Activated naive CD4-positive, alpha-beta T cell treated with anti-CD3 and anti-CD28 coated beads, Interleukin-2, amount 50 U/mL, for 72 hours (primary cell): ENCODE measurements at regions not wholly inside any gene's neighbourhood (a gene's known extent, or its start where the extent isn't known, plus 50 kb on each side); places are given as distances from the start of the nearest gene placed in this dataset.

Experiments used
- ATAC-seq, 2 donors: fragments of 150-1000 bp; cut with Tn5 transposase; 2 replicates each; pipeline ENCODE4 v1.10.0; 2021; ENCODE audit warnings: mild to moderate bottlenecking in 2 of 2, moderate library complexity in 2 of 2
- DNase-seq, 2 donors: peaks; one replicate each; pipeline ENCODE4 v3.0.0; 2021 to 2022; ENCODE audit warnings: low spot score in 2 of 2
- H3K27ac Mint-ChIP-seq, 2 donors: one replicate each; pipeline ENCODE4 v1.8.0; 2022; ENCODE audit warnings: mild to moderate bottlenecking in 2 of 2, mixed read lengths in 2 of 2
- H3K36me3 Mint-ChIP-seq, 2 donors: one replicate each; pipeline ENCODE4 v1.8.0; 2022; ENCODE audit warnings: mixed read lengths in 2 of 2
- H3K9me3 Mint-ChIP-seq, 2 donors: one replicate each; pipeline ENCODE4 v1.8.0; 2022; ENCODE audit warnings: mixed read lengths in 2 of 2

DNA sequence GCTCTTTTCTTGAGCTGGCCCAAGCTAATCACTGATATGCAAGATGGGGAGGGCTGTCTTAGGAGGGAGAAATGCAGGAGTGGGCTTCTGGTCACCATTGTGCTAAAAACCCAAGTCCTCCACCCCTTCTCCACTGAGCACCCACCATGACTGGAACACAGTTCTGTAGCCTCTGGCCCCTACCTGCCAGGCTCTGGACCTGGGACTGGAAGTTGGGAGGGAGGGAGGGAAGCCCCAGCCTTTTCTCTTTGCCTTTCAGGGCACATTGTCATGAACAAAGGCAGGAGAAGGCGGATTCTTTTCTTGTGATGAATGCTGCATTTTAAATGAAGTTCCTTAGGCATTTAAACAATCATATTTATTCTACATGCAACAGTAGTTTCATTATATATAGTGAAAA, 559.1 kb upstream of the TRPC7 start:
- H3K36me3 Mint-ChIP-seq: no peaks in the 10 kb centered on the region
- no peak for ATAC-seq

DNA sequence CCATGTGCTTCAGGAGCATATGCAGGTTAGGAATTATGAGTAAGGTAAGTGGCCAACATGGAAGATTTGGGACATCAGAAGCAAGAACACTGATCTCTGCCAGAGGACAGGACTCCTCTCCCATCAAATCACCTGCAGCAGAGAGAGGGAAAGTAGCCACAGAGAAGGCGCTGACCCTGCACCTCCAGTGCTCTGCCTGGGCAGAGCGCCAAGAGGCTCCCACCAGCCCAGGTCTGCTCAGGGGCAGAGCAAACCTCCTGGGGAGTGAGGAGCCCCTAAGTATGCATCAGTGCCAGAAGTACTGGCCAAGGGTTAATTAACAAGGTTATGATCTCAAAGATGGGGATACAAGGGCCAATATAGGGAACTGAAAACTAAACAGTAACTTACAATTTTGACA, 545.3 kb upstream of the TRPC7 start:
- H3K9me3 Mint-ChIP-seq: peaks cover 6 to 8% of the 10 kb centered on the region in 2 donors
- DNase-seq: no peak
- no peak overlapping the region for H3K27ac Mint-ChIP-seq
- no peak for ATAC-seq
- no peaks in the 10 kb centered on the region for H3K36me3 Mint-ChIP-seq

More for the DNA sequence above, 559.1 kb upstream of the TRPC7 start:
- Mint-ChIP-seq H3K9me3 (peaks cover 28 to 31% of the 10 kb centered on the region in 2 donors), H3K27ac (no peak overlapping the region)
- no peak for DNase-seq

DNA sequence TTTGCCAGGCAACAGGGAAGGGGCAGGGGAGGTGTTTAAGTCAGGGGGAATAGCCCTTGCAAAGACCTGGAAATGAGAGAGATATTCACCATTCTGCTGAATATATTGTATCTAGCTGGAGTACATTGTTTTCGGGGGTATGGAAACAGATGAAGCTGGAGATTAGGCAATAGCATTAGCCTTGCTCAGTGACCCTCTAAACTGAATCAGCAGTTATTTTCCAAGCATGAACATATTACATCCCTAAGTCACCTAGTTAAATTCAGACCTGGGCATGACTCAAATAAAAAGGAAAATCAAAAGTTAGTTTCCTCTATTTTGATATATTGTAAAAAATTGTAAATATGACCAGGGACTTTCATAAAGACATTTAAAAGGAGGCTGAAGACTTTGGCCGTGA, 544.6 kb upstream of the TRPC7 start:
- H3K27ac Mint-ChIP-seq: no peak overlapping the region
- ATAC-seq (no peak), DNase-seq (no peak)
- no peaks in the 10 kb centered on the region for H3K36me3 Mint-ChIP-seq
- H3K9me3 Mint-ChIP-seq: peaks cover 10 to 13% of the 10 kb centered on the region in 2 donors

DNA sequence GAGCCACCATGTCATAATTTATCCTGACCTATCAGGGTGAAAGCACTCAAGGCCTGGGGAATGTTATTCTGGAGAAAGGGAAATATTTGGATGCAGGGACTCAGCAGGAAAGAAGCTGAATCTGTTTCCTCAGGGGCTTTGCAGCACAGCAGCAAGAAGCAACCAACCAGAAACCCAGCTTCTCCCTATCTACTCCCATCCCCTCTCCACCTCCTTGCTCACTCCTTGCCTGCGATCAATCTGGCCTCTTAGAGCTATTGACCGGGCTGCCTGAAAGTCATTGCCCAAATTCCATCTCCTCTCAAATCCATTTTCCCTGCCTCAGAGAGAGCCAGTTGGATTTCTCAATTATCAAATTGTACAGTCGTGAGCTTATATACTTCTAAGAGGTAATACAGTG, 542.0 kb upstream of the TRPC7 start:
- Mint-ChIP-seq H3K9me3 (peaks cover 11 to 14% of the 10 kb centered on the region in 2 donors), H3K27ac (no peak overlapping the region), H3K36me3 (no peaks in the 10 kb centered on the region)
- DNase-seq (no peak), ATAC-seq (no peak)

DNA sequence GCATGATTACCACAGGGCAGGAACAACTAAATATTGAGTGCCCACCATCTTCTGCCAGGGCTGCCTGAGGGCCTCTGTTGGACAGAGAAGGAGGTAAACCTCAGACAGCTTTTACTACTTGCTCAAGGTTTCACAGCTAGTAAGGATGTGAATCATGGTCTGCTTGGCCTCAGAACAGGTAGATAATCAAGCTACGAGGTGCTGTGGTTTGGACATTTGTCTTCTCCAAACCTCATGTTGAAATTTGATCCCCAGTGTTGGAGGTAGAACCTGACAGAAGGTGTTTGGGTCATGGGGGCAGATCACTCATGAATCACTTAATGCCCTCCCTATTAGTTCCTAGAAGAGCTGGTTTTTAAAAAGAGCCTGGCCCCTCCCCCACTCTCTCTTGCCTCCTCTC, 541.2 kb upstream of the TRPC7 start:
- Mint-ChIP-seq H3K27ac (no peak overlapping the region), H3K36me3 (no peaks in the 10 kb centered on the region), H3K9me3 (peaks cover 14 to 17% of the 10 kb centered on the region in 2 donors)
- DNase-seq (no peak), ATAC-seq (no peak)

DNA sequence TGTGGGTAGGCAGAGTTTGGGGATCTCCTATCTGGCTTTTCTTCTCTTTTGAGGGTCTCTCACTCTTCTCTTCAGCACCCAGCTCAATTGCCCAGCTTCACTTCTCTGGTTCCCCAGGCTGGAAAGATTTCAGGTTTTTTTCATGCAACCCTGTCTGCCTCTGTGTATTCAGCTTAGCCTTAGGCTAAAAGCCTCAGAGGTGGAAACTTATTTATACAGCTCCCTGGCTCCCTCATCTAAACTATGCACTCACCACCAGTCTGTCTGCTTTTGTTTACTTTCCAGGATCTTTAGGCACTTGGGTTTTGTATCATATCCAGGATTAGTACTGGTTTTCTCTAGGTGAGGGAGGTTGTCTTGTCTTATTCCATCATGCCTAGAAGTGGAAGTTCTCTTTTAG, 540.2 kb upstream of the TRPC7 start:
- ATAC-seq (no peak), DNase-seq (no peak)
- Mint-ChIP-seq H3K36me3 (peaks cover 0 to 4% of the 10 kb centered on the region in 2 donors), H3K9me3 (peaks cover 18 to 23% of the 10 kb centered on the region in 2 donors), H3K27ac (no peak overlapping the region)

DNA sequence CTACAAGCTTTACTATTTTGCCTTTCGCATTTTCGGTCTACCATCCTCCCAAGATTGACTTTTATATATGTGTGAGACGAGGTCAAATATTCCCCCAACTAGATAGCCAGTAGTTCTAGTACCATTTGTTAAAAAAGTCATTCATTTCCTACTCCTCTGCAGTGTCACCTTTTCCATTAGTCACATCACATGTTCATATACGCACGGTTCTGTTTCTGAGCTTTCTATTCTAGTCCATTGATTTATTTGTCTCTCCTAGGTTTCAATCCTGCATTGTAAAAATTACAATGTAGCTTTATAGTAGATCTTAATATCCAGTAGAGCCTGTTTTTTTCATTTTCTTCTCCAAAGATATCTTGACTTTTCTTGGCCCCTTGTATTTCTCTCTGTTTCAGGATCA, 528.7 kb upstream of the TRPC7 start:
- Mint-ChIP-seq H3K9me3 (peaks cover 4 to 14% of the 10 kb centered on the region in 2 donors), H3K36me3 (no peaks in the 10 kb centered on the region), H3K27ac (no peak overlapping the region)
- ATAC-seq (no peak), DNase-seq (no peak)

DNA sequence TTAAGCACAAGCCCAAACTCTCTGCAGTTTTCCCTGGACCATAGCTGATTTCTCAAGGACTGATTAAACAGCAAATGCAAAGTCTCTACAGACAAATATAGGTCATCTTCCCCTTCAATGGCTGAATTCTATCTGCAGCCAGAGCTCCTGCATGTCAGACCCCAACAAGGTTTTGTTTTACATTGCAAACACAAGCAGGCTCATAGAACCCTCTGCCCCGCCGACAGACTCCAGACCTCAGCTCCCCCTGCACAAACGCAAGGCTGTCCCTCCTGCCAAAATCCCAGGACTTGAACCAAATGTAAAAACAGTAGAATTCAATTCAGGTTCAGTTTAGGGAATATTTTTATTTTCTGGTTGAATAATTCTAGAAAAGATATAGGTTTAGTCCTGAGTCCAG, 526.7 kb upstream of the TRPC7 start:
- DNase-seq (no peak), ATAC-seq (no peak)
- Mint-ChIP-seq H3K9me3 (peaks cover 0 to 14% of the 10 kb centered on the region in 2 donors), H3K36me3 (no peaks in the 10 kb centered on the region), H3K27ac (no peak overlapping the region)

DNA sequence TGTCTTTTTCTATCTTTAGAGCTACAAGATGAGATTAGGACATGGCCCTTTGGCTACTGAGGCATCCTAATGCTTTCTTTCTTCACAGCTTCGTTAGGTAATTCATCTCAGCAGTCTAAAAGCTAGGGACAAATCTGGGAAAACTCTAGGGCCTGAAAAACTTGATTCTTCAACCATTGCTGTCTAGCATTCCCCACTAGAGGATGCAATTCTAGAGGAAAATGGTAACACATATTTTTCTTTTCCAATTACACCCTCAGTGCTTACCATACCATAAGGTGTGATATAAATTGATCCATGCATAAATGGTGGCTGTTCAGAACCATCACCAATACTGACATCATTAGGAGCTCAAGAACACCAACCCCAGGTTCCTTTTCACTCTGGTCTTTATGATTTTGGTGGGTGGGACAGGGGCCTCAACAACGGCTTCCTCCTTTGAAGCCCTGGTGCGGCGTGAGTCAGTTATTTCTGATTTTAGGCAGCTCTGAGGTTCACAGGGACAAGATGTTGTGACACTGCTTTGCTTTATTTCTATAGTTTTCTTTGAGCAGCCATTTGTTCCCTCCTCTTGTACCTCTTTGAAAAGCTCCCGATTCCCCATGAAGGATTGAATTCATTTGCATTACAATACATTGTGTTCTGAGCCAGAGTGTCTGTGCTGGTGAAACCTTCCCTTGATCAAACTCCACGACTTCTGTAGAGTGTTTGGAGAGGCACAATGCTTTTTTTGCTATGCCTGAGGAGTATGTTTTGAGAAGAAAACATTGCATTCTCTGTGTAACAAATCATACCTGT, 526.0 kb upstream of the TRPC7 start:
- H3K36me3 Mint-ChIP-seq: no peaks in the 10 kb centered on the region
- H3K27ac Mint-ChIP-seq: no peak overlapping the region
- H3K9me3 Mint-ChIP-seq: peaks cover 0 to 14% of the 10 kb centered on the region in 2 donors
- DNase-seq: no peak
- no peak for ATAC-seq

DNA sequence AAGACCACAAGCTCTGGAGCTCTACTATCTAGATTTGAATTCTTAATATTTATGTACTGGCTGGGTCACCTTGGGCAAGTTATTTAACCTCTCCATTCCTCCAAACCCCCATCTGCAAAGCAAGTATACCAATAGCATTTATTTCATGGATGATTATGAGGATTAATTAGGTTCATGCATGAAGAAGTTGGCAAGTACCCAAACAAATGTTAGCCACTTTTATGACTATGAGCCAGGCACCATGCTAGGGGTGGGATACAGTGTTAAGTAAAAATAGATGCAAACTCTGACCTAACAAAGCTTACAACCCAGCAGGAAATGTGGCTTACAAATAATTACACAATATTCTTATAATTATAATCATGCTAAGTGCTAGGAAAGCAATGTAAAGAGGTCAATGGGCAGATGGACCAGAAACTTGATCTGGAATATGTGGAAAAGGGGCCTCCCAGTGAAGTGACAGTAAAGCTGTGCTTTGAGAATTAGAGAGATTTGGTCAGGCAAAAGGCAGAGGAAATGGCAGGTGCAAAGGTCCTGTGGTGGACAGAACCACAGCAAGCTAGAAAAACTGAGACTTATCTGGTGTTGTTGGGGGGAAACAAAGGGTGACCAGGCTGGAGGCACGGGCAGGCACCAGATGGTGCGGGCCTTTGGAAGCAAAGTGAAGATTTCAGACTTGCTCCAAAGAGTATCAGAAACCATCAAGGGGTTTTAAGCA, 525.2 kb upstream of the TRPC7 start:
- no peak for DNase-seq
- Mint-ChIP-seq H3K36me3 (no peaks in the 10 kb centered on the region), H3K9me3 (peaks cover 2 to 16% of the 10 kb centered on the region in 2 donors), H3K27ac (no peak overlapping the region)
- no peak for ATAC-seq

DNA sequence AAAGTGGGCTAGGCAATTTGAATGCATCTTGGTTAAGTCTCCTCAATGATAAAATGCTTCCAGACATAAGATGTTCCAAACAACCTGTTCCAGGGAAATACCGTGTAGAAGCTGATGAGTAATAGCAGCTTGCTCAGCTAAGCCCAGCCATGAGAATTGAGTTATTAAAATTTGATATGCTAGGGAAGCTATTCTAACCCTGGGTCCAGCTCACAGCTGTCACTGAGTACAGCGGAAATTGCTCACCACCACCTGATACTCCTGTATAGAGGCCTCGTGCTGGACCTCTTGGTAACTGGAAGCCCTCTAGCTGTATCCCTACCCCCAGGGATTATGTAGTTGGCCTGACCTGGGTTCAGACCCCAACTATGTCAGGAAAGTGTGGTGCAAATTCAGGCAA, 521.3 kb upstream of the TRPC7 start:
- no peaks in the 10 kb centered on the region for H3K36me3 Mint-ChIP-seq
- H3K9me3 Mint-ChIP-seq: peaks cover 20 to 30% of the 10 kb centered on the region in 2 donors
- ATAC-seq (no peak), DNase-seq (no peak)
- no peak overlapping the region for H3K27ac Mint-ChIP-seq

DNA sequence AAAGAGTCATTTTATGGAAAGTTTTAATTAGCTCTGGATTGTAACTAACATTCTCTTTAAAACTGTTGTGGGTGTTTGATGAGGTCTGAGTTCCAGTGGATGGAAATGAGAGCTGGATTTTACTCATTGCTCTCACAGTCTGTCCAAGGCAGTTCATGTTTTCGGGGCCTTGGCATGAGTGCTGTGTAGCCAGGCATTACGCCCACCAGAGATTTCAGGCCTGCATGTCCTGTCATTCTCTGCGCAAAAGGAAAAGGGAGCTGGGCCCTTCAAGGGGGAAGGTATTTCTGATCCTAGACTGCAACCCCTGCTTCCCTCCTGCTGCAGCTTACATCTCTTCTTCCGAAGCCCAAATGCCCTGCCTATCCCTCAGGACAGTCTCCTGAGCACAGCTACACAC, 499.6 kb upstream of the TRPC7 start:
- ATAC-seq: no peak
- Mint-ChIP-seq H3K9me3 (peaks cover 14% of the 10 kb centered on the region in 2 donors), H3K36me3 (no peaks in the 10 kb centered on the region), H3K27ac (no peak overlapping the region)
- DNase-seq: no peak

DNA sequence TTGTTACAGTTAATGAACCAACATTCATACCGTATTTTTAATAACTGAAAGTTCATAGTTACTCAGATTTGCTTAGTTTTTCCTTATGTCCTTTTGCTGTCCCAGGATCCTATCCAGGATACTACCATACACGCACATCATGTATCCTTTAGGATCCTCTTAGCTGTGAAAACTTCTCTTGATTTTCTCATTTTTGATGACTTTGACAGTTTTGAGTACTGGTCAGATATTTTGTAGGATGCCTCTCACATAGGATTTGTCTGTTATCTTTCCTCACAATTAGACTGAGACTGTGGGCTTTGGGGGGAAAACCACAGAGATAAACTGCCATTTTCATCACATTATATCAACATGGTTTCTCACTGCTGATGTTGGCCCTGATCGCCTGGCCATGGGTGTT, 491.3 kb upstream of the TRPC7 start:
- peaks cover 0 to 9% of the 10 kb centered on the region in 2 donors for H3K36me3 Mint-ChIP-seq
- ATAC-seq (no peak), DNase-seq (no peak)
- peaks cover 11 to 13% of the 10 kb centered on the region in 2 donors for H3K9me3 Mint-ChIP-seq
- no peak overlapping the region for H3K27ac Mint-ChIP-seq

DNA sequence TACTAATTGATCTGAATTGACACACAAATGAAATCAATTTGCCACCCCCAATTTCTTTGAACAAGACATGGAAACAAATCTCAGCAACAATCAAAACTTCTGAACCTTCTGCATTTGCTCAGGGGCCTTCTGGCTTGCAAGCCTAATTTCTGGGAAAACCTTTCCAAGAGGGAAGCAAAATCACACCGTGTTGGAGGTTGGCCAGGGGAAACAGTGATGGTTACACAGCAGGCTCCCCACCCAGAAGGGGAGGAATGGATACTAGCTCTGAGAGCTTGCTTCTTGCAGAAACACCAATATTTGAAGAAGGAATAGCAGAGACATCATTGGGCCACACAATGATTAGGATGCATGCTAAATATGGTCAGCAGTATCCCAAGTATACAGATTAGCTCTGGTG, 488.6 kb upstream of the TRPC7 start:
- no peak for DNase-seq
- ATAC-seq: no peak
- no peak overlapping the region for H3K27ac Mint-ChIP-seq
- peaks cover 17 to 27% of the 10 kb centered on the region in 2 donors for H3K9me3 Mint-ChIP-seq
- peaks cover 9 to 13% of the 10 kb centered on the region in 2 donors for H3K36me3 Mint-ChIP-seq

DNA sequence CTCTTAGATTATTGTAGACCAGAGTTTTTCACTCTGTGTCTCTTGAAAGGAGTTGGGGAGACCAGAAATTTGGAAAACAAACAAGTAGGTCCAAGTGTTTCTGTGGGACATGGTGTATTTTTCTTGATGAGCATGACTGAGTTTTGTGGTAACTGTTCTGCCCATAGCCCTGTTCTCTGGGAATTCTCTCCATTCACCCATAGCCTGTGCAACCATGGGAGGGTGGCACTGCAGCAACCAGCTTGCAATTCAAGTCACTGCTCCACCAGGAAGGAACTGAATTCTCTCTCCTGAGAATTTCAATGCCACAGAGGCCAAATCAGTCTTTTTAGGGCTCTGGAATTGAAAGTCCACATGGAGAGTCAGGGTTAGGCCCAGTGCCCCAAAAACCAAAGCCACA, 475.3 kb upstream of the TRPC7 start:
- Mint-ChIP-seq H3K27ac (no peak overlapping the region), H3K9me3 (peaks cover 7 to 11% of the 10 kb centered on the region in 2 donors), H3K36me3 (no peaks in the 10 kb centered on the region)
- ATAC-seq (no peak), DNase-seq (no peak)

DNA sequence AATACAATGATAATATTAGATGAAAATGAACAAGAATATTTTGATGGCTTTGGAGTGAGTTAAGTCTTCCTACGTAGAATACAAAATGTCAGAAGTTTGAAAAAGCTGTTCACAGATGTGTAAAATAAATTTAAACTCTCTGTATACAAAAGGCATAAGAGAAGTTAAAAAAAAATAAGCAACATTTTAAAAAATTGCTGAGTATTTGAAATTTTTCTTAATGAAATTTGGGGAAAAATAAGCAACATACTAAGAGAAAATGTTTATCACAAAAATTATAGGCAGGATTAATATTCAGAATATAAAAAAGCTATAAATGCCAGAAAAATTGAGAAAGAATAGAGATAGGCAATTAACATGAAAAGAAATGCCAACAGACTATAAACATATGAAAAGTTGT, 470.7 kb upstream of the TRPC7 start:
- H3K9me3 Mint-ChIP-seq: peaks cover 7 to 11% of the 10 kb centered on the region in 2 donors
- H3K36me3 Mint-ChIP-seq: no peaks in the 10 kb centered on the region
- no peak for DNase-seq
- H3K27ac Mint-ChIP-seq: no peak overlapping the region
- no peak for ATAC-seq

DNA sequence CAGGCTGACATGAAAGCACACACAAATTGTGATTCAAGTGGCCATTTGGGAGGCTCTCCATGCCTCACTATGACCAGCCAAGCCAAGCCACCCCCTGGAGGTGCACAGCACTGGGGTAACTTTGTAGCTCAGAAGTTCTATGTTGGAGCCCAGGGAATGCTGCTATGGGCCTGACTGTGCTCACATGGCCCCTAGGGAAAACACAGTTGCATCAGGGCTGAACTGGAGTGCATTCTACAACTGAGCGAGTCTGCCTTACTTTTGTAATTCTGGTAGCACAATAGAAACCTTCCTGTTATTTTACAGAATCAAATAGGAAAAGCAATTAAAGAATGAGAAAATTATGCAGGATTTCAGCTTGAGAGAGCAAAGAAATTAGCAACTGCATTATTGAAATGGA, 455.5 kb upstream of the TRPC7 start:
- Mint-ChIP-seq H3K36me3 (peaks cover 0 to 2% of the 10 kb centered on the region in 2 donors), H3K9me3 (peaks cover 1 to 5% of the 10 kb centered on the region in 2 donors), H3K27ac (no peak overlapping the region)
- no peak for ATAC-seq
- no peak for DNase-seq
